Astrocyte (in vitro differentiated cells and primary cell): ENCODE measurements at regions not wholly inside any gene's neighbourhood (a gene's known extent, or its start where the extent isn't known, plus 50 kb on each side); places are given as distances from the start of the nearest gene placed in this dataset.

Experiments
- DNase-seq: peaks from one replicate; pipeline ENCODE4 v3.0.0-alpha.2; 2010; ENCODE audit warnings: low read depth
- FAIRE-seq: peaks from 2 replicates; lab custom pipeline; 2011; peaks lifted over from hg19 to GRCh38; lab: Jason Lieb, UNC
- H2AFZ ChIP-seq: 2 replicates; pipeline ENCODE4 v1.6.0; 2012; ENCODE audit warnings: low read depth, low read length, inconsistent platforms
- H3K27ac ChIP-seq: 2 replicates; pipeline ENCODE4 v1.5.1; 2011; ENCODE audit warnings: low read depth, low read length, inconsistent platforms
- H3K27me3 ChIP-seq: 2 replicates; pipeline ENCODE4 v1.6.0; 2011; ENCODE audit warnings: low read length, inconsistent platforms; ENCODE audit not compliant: insufficient read depth
- H3K36me3 ChIP-seq: 2 replicates; pipeline ENCODE4 v1.5.1; 2011; ENCODE audit warnings: low read length, inconsistent platforms; ENCODE audit not compliant: insufficient read depth
- H3K4me1 ChIP-seq: 2 replicates; pipeline ENCODE4 v1.5.1; 2011; ENCODE audit warnings: low read length, inconsistent platforms; ENCODE audit not compliant: insufficient read depth
- H3K4me2 ChIP-seq: 2 replicates; pipeline ENCODE4 v1.6.0; 2012; ENCODE audit warnings: low read length, inconsistent platforms
- H3K4me3 ChIP-seq: 2 replicates; pipeline ENCODE4 v1.5.1; 2011; ENCODE audit warnings: low read depth, mild to moderate bottlenecking, low read length, inconsistent platforms; ENCODE audit not compliant: insufficient read depth
- H3K79me2 ChIP-seq: 2 replicates; pipeline ENCODE4 v1.6.0; 2012; ENCODE audit warnings: mild to moderate bottlenecking, low read length, inconsistent platforms; ENCODE audit not compliant: insufficient read depth
- H3K9ac ChIP-seq: 2 replicates; pipeline ENCODE4 v1.6.0; 2012; ENCODE audit warnings: mild to moderate bottlenecking, low read length, inconsistent platforms
- H3K9me3 ChIP-seq: 2 replicates; pipeline ENCODE4 v1.5.1; 2012; ENCODE audit warnings: low read depth, mild to moderate bottlenecking, low read length, inconsistent platforms; ENCODE audit not compliant: insufficient read depth
- H4K20me1 ChIP-seq: 2 replicates; pipeline ENCODE4 v1.6.0; 2012; ENCODE audit warnings: low read length, inconsistent platforms; ENCODE audit not compliant: insufficient read depth
- H3K27ac Mint-ChIP-seq: one replicate; pipeline ENCODE4 v1.8.0; 2021; ENCODE audit warnings: mild to moderate bottlenecking, mixed read lengths; ENCODE audit not compliant: unreplicated experiment
- H3K27me3 Mint-ChIP-seq: one replicate; pipeline ENCODE4 v1.8.0; 2021; ENCODE audit warnings: low read depth, mixed read lengths; ENCODE audit not compliant: unreplicated experiment
- H3K36me3 Mint-ChIP-seq: one replicate; pipeline ENCODE4 v1.8.0; 2021; ENCODE audit warnings: low read depth, mixed read lengths; ENCODE audit not compliant: unreplicated experiment
- H3K4me1 Mint-ChIP-seq: one replicate; pipeline ENCODE4 v1.8.0; 2021; ENCODE audit warnings: low read depth, mixed read lengths; ENCODE audit not compliant: unreplicated experiment
- H3K4me3 Mint-ChIP-seq: one replicate; pipeline ENCODE4 v1.8.0; 2021; ENCODE audit warnings: mild to moderate bottlenecking, moderate library complexity, mixed read lengths; ENCODE audit not compliant: unreplicated experiment
- H3K9me3 Mint-ChIP-seq: one replicate; pipeline ENCODE4 v1.8.0; 2021; ENCODE audit warnings: mild to moderate bottlenecking, mixed read lengths; ENCODE audit not compliant: unreplicated experiment
- CTCF ChIP-seq: IDR thresholded peaks from 2 replicates; pipeline ENCODE4 v1.5.1; 2011; ENCODE audit warnings: low read depth, mild to moderate bottlenecking, inconsistent platforms, low read length, moderate library complexity; ENCODE audit not compliant: insufficient read depth
- EZH2 ChIP-seq: IDR thresholded peaks from 2 replicates; pipeline ENCODE4 v1.6.1; 2012; ENCODE audit warnings: mild to moderate bottlenecking, low read length, inconsistent platforms; ENCODE audit not compliant: insufficient read depth

- H2AFZ ChIP-seq, result no peak overlapping the region
- no peak overlapping the region for H3K27ac ChIP-seq
- no peaks in the 10 kb centered on the region for H3K79me2 ChIP-seq
- Mint-ChIP-seq H3K9me3 (no peaks in the 10 kb centered on the region), H3K27ac (no peak overlapping the region), H3K4me1 (no peaks in the 10 kb centered on the region), H3K4me3 (no peak overlapping the region), H3K27me3 (peaks cover 65% of the 10 kb centered on the region), H3K36me3 (no peaks in the 10 kb centered on the region)
- FAIRE-seq (no peak), DNase-seq (no peak)
- H3K9ac ChIP-seq, result no peak overlapping the region
- H3K27me3 ChIP-seq, result no peaks in the 10 kb centered on the region
- no peaks in the 10 kb centered on the region for H3K9me3 ChIP-seq
- no peak overlapping the region for H3K4me2 ChIP-seq
- no peak overlapping the region for H3K4me3 ChIP-seq
- H4K20me1 ChIP-seq, result no peaks in the 10 kb centered on the region
- TF ChIP-seq EZH2 (no peak), CTCF (no peak)
- no peaks in the 10 kb centered on the region for H3K36me3 ChIP-seq
- no peaks in the 10 kb centered on the region for H3K4me1 ChIP-seq
Measured at GRCh38 chr1:5505944-5506343, 486.3 kb downstream of the NPHP4 start.

GRCh38 chr1:5504364-5504740 is 487.9 kb downstream of the NPHP4 start:
- no peak for DNase-seq

More at GRCh38 chr1:5504364-5504740, 487.9 kb downstream of the NPHP4 start:
- H4K20me1 ChIP-seq, result no peaks in the 10 kb centered on the region
- Mint-ChIP-seq H3K27ac (no peak overlapping the region), H3K4me3 (no peak overlapping the region), H3K36me3 (no peaks in the 10 kb centered on the region), H3K4me1 (no peaks in the 10 kb centered on the region), H3K27me3 (peaks cover 57% of the 10 kb centered on the region), H3K9me3 (no peaks in the 10 kb centered on the region)
- no peak overlapping the region for H3K4me2 ChIP-seq
- H3K9me3 ChIP-seq, result no peaks in the 10 kb centered on the region
- H3K36me3 ChIP-seq, result no peaks in the 10 kb centered on the region
- H2AFZ ChIP-seq, result no peak overlapping the region
- H3K9ac ChIP-seq, result no peak overlapping the region
- no peak overlapping the region for H3K27ac ChIP-seq
- no peaks in the 10 kb centered on the region for H3K79me2 ChIP-seq
- no peak for TF ChIP-seq CTCF
- no peak for FAIRE-seq
- H3K27me3 ChIP-seq, result no peaks in the 10 kb centered on the region
- no peak overlapping the region for H3K4me3 ChIP-seq
- H3K4me1 ChIP-seq, result no peaks in the 10 kb centered on the region
